Neural progenitor cell (in vitro differentiated cells): ENCODE measurements at regions not wholly inside any gene's neighbourhood (a gene's known extent, or its start where the extent isn't known, plus 50 kb on each side); places are given as distances from the start of the nearest gene placed in this dataset.
A peak's percentile ranks its signal among the peaks of the same experiment; 100 is the strongest.

Source experiments
- DNase-seq: peaks from one replicate; pipeline ENCODE4 v3.0.0-alpha.2; 2016; ENCODE audit warnings: low spot score
- H2AFZ ChIP-seq: fragments of 200-600 bp; sonication (generic); replicated peaks from 2 replicates; pipeline ENCODE4 v1.6.1; 2016; ENCODE audit warnings: antibody characterized with exemption
- H3F3A ChIP-seq: fragments of 200-600 bp; sonication (generic); 2 replicates; pipeline ENCODE4 v1.6.1; 2016; ENCODE audit warnings: antibody characterized with exemption, low read depth
- H3K27ac ChIP-seq: fragments of 200-600 bp; sonication (generic); 2 replicates; pipeline ENCODE4 v1.5.1; 2016; ENCODE audit warnings: mild to moderate bottlenecking
- H3K27me3 ChIP-seq: fragments of 200-600 bp; sonication (generic); 2 replicates; pipeline ENCODE4 v1.6.1; 2016; ENCODE audit warnings: mild to moderate bottlenecking, moderate library complexity
- H3K36me3 ChIP-seq: fragments of 200-600 bp; sonication (generic); 2 replicates; pipeline ENCODE4 v1.5.1; 2016
- H3K4me1 ChIP-seq: fragments of 200-600 bp; sonication (generic); 2 replicates; pipeline ENCODE4 v1.6.1; 2016; ENCODE audit warnings: mixed run types
- H3K4me2 ChIP-seq: fragments of 200-600 bp; sonication (generic); 2 replicates; pipeline ENCODE4 v1.6.1; 2016
- H3K4me3 ChIP-seq: fragments of 200-600 bp; sonication (generic); 2 replicates; pipeline ENCODE4 v1.5.1; 2016
- H3K79me2 ChIP-seq: fragments of 200-600 bp; sonication (generic); 2 replicates; pipeline ENCODE4 v1.6.1; 2016; ENCODE audit warnings: low read depth
- H3K9ac ChIP-seq: fragments of 200-600 bp; sonication (generic); 2 replicates; pipeline ENCODE4 v1.6.1; 2016
- H3K9me3 ChIP-seq: fragments of 200-600 bp; sonication (generic); 2 replicates; pipeline ENCODE4 v1.5.1; 2016; ENCODE audit warnings: low read depth
- H4K20me1 ChIP-seq: fragments of 200-600 bp; sonication (generic); 2 replicates; pipeline ENCODE4 v1.6.1; 2016; ENCODE audit warnings: low read depth
- H3K27ac Mint-ChIP-seq: 3 replicates; pipeline ENCODE4 v1.8.0; 2021; ENCODE audit warnings: mixed read lengths
- H3K27me3 Mint-ChIP-seq: 2 replicates; pipeline ENCODE4 v1.8.0; 2022; ENCODE audit warnings: low read depth, mild to moderate bottlenecking, inconsistent platforms, moderate library complexity, mixed read lengths; ENCODE audit not compliant: insufficient read depth
- H3K36me3 Mint-ChIP-seq: 3 replicates; pipeline ENCODE4 v1.8.0; 2021; ENCODE audit warnings: mixed read lengths
- H3K4me1 Mint-ChIP-seq: 3 replicates; pipeline ENCODE4 v1.8.0; 2021; ENCODE audit warnings: mixed read lengths
- H3K4me3 Mint-ChIP-seq: 3 replicates; pipeline ENCODE4 v1.8.0; 2021; ENCODE audit warnings: mild to moderate bottlenecking, moderate library complexity, mixed read lengths
- H3K9me3 Mint-ChIP-seq: 3 replicates; pipeline ENCODE4 v1.8.0; 2020; ENCODE audit warnings: mixed read lengths
- CTCF ChIP-seq: fragments of 200-600 bp; sonication (generic); IDR thresholded peaks from 2 replicates; pipeline ENCODE4 v1.5.1; 2017; ENCODE audit warnings: antibody characterized with exemption, mild to moderate bottlenecking
- EZH2 ChIP-seq: fragments of 200-600 bp; sonication (generic); IDR thresholded peaks from 2 replicates; pipeline ENCODE4 v1.6.1; 2017; ENCODE audit warnings: antibody characterized with exemption, mild to moderate bottlenecking, moderate library complexity
- EZH2phosphoT487 ChIP-seq: fragments of 200-600 bp; sonication (generic); IDR thresholded peaks from 2 replicates; pipeline ENCODE4 v1.6.1; 2017; ENCODE audit warnings: antibody characterized with exemption

DNA sequence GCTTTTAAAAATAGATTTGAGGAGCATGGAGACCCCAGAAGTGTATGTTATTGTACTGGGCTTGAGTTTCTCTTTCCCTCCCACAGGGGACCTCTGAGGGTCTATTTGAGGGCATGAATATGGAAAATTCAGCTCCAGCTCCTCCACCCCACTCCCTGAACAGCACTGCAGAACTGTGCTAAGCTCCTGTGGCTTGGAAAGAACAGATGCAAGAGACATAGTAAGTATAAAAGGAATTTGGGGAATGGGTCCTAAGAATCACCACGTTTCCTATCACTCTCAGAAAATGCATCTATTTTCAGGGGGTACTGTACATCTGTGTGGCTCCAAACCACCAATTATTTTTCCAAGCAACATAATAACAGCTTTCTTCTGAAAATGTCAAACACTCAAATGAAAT, 416.1 kb downstream of the ZNF521 start:
- H2AFZ ChIP-seq, result no peak overlapping the region
- H3K4me1 ChIP-seq, result peaks cover 16% of the 10 kb centered on the region
- Mint-ChIP-seq H3K36me3 (peaks cover 28% of the 10 kb centered on the region), H3K27me3 (peaks cover 2% of the 10 kb centered on the region), H3K27ac (no peak overlapping the region), H3K9me3 (peaks cover 11% of the 10 kb centered on the region), H3K4me1 (peaks cover 21% of the 10 kb centered on the region), H3K4me3 (no peak overlapping the region)
- no peak overlapping the region for H3K4me3 ChIP-seq
- H3F3A ChIP-seq, result peaks cover 34% of the 10 kb centered on the region
- DNase-seq, result no peak
- no peak overlapping the region for H3K9ac ChIP-seq
- H4K20me1 ChIP-seq, result no peaks in the 10 kb centered on the region
- H3K27ac ChIP-seq, result no peak overlapping the region
- no peaks in the 10 kb centered on the region for H3K9me3 ChIP-seq
- no peak overlapping the region for H3K4me2 ChIP-seq
- no peak for TF ChIP-seq CTCF
- no peak for TF ChIP-seq EZH2
- H3K79me2 ChIP-seq, result no peaks in the 10 kb centered on the region
- no peaks in the 10 kb centered on the region for H3K36me3 ChIP-seq
- H3K27me3 ChIP-seq, result no peaks in the 10 kb centered on the region

- Histone ChIP-seq H3F3A (peaks cover 26% of the 10 kb centered on the region), H3K27ac (no peak overlapping the region)
Observed at GRCh38 chr18:24936691-24937090, 415.3 kb downstream of the ZNF521 start.

DNA sequence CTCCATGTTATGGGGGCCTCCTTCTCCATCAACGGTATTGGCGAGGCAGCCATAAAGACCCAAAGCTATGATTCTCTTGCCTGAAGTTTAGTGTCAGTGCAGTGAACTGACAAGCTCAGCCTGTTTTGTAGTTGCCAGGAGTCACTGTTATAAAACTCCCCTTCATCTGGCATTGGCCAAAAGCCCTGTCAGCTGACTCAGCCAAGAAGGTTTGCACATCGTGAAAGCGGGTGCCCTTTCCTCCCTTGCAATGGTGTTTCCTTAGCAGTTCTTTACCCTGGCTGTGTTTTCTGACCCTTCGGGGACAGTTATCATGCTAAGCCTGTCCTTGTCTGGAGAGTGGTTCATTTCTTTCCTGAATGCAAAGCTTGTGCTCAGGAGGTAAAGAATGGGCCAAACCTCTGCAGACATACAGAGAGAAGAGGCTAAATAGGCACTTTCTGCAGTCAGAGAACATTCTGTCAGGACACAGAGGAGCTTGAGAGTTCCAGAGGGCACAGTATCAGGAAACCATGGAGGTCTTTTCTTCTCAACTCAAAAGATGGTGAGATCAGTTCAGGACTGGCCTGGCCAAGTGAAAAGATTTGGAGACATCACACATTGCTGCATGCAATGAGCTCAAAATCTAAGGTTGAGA, 414.2 kb downstream of the ZNF521 start:
- no peak overlapping the region for H3K27ac ChIP-seq

More at GRCh38 chr18:24936691-24937090, 415.3 kb downstream of the ZNF521 start:
- Mint-ChIP-seq H3K4me1 (peaks cover 13% of the 10 kb centered on the region), H3K27me3 (no peaks in the 10 kb centered on the region), H3K36me3 (peaks cover 27% of the 10 kb centered on the region), H3K27ac (no peak overlapping the region), H3K4me3 (no peak overlapping the region), H3K9me3 (peaks cover 11% of the 10 kb centered on the region)
- H3K4me3 ChIP-seq, result no peak overlapping the region
- peaks cover 8% of the 10 kb centered on the region for H3K4me1 ChIP-seq
- H2AFZ ChIP-seq, result no peak overlapping the region
- H3K9me3 ChIP-seq, result no peaks in the 10 kb centered on the region
- TF ChIP-seq EZH2phosphoT487 (no peak), CTCF (no peak), EZH2 (no peak)
- no peaks in the 10 kb centered on the region for H3K36me3 ChIP-seq
- no peaks in the 10 kb centered on the region for H4K20me1 ChIP-seq
- H3K9ac ChIP-seq, result no peak overlapping the region
- no peak for DNase-seq
- no peaks in the 10 kb centered on the region for H3K27me3 ChIP-seq
- H3K79me2 ChIP-seq, result no peaks in the 10 kb centered on the region
- no peak overlapping the region for H3K4me2 ChIP-seq

More for the DNA sequence above, 414.2 kb downstream of the ZNF521 start:
- H3K27ac Mint-ChIP-seq, result no peak overlapping the region
- H4K20me1 ChIP-seq, result no peaks in the 10 kb centered on the region
- H3K9me3 ChIP-seq, result no peaks in the 10 kb centered on the region
- H3K4me3 ChIP-seq, result no peak overlapping the region
- no peak overlapping the region for H3K4me3 Mint-ChIP-seq
- H3K9ac ChIP-seq, result no peak overlapping the region
- H3K79me2 ChIP-seq, result no peaks in the 10 kb centered on the region
- no peaks in the 10 kb centered on the region for H3K4me1 ChIP-seq
- H2AFZ ChIP-seq, result peak overlapping the region; percentile 9
- peaks cover 11% of the 10 kb centered on the region for H3K9me3 Mint-ChIP-seq
- H3K4me2 ChIP-seq, result no peak overlapping the region
- H3K4me1 Mint-ChIP-seq, result peaks cover 10% of the 10 kb centered on the region
- no peaks in the 10 kb centered on the region for H3K27me3 ChIP-seq
- peaks cover 17% of the 10 kb centered on the region for H3K36me3 Mint-ChIP-seq
- H3F3A ChIP-seq, result peaks cover 15% of the 10 kb centered on the region
- TF ChIP-seq EZH2phosphoT487, result no peak
- no peak for TF ChIP-seq EZH2
- TF ChIP-seq CTCF, result no peak
- H3K27me3 Mint-ChIP-seq, result no peaks in the 10 kb centered on the region
- DNase-seq, result no peak
- H3K36me3 ChIP-seq, result no peaks in the 10 kb centered on the region
